GM12873 (cell line): ENCODE measurements at regions not wholly inside any gene's neighbourhood (a gene's known extent, or its start where the extent isn't known, plus 50 kb on each side); places are given as distances from the start of the nearest gene placed in this dataset.
A peak's percentile ranks its signal among the peaks of the same experiment; 100 is the strongest.

ENCODE experiments used
- TF ChIP-seq, protein P1 (sequence below): IDR thresholded peaks from 2 replicates; pipeline ENCODE4 v1.5.1; 2012; ENCODE audit warnings: low read depth, mild to moderate bottlenecking, moderate library complexity, low read length, control low read depth; ENCODE audit not compliant: insufficient read depth; ENCODE audit errors: missing control alignments

DNA sequence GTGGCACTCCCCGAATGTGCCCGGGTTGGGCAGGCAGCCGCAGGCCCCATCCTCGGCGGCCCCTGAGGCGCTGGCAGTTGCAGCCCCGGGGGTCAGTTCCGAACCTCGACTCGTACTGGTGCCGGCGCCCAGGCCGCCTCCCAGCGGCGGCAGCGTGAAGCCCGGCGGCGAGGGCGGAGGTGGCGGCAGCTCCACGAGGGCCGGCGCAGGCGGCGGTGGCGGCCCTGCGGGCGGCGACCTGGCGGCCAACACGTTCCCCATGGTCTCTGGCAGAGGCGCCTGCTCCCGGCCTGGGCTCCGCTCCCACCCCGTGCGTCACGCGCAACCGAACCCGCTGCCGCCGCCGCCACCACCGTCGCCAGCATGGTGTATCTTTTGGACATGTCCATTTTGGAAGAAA lies 196.3 kb downstream of the CCDC74A start:
- TF ChIP-seq, protein P1, sequence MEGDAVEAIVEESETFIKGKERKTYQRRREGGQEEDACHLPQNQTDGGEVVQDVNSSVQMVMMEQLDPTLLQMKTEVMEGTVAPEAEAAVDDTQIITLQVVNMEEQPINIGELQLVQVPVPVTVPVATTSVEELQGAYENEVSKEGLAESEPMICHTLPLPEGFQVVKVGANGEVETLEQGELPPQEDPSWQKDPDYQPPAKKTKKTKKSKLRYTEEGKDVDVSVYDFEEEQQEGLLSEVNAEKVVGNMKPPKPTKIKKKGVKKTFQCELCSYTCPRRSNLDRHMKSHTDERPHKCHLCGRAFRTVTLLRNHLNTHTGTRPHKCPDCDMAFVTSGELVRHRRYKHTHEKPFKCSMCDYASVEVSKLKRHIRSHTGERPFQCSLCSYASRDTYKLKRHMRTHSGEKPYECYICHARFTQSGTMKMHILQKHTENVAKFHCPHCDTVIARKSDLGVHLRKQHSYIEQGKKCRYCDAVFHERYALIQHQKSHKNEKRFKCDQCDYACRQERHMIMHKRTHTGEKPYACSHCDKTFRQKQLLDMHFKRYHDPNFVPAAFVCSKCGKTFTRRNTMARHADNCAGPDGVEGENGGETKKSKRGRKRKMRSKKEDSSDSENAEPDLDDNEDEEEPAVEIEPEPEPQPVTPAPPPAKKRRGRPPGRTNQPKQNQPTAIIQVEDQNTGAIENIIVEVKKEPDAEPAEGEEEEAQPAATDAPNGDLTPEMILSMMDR = no peak

DNA sequence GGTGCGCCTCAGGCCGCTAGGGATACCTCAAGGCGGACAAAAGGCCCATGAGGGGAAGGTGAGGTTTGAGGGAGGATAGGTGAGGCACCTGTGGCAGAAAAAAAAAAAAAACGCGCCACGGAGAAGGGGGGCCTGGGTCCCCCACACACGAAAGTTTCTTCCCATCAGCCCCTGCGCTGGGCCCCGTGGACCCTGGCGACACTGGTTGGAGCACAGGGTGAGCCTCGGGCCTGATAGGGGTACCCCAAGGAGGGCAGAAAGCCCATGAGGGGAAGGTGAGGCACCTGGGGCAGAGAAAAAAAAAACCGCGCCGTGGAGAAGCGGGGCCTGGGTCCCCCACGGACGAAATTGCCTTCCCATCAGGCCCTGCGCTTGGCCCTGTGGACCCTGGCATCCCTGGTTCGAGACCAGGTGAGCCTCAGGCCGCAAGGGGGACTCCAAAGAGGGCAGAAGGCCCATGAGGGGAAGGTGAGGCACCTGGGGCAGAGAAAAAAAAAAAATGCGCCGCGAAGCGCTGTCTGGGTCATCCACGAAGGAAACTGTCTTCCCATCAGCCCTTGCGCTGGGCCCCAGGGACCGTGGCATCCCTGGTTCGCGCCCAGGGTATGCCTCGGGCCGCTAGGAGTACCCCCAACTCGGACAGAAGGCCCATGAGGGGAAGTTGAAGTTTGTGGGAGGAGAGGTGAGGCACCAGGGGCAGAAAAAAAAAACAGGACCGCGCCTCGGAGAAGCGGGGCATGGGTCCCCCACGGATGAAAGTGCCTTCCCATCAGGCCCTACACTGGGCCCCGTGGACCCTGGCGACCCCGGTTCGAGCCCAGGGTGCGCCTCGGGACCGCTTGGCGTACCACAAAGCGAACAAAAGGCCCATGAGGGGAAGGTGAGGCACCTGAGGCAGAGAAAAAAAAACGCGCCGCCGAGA lies 226.2 kb downstream of the CCDC74A start:
- TF ChIP-seq, protein P1 = no peak

DNA sequence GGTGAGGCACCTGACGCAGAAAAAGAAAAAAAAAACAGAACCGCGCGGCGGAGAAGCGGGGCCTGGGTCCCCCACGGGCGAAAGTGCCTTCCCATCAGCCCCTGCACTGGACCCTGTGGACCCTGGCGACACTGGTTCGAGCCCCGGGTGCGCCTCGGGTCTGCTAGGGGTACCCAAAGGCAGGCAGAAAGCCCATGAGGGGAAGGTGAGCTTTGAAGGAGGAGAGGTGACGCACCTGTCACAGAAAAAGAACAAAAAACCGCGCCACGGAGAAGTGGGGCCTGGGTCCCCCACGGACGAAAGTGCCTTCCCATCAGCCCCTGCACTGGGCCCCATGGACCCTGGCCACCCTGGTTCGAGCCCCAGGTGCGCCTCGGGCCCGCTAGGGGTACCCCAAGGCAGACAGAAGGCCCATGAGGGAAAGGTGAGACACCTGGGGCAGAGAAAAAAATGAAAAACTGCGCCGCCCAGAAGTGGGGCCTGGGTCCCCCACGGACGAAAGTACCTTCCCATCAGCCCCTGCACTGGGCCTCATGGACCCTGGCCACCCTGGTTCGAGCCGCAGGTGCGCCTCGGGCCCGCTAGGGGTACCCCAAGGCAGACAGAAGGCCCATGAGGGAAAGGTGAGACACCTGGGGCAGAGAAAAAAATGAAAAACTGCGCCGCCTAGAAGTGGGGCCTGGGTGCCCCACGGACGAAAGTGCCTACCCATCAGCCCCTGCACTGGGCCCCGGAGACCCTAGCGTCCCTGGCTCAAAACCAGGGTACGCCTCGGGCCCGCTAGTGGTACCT lies 227.4 kb downstream of the CCDC74A start:
- TF ChIP-seq, protein P1 = no peak

DNA sequence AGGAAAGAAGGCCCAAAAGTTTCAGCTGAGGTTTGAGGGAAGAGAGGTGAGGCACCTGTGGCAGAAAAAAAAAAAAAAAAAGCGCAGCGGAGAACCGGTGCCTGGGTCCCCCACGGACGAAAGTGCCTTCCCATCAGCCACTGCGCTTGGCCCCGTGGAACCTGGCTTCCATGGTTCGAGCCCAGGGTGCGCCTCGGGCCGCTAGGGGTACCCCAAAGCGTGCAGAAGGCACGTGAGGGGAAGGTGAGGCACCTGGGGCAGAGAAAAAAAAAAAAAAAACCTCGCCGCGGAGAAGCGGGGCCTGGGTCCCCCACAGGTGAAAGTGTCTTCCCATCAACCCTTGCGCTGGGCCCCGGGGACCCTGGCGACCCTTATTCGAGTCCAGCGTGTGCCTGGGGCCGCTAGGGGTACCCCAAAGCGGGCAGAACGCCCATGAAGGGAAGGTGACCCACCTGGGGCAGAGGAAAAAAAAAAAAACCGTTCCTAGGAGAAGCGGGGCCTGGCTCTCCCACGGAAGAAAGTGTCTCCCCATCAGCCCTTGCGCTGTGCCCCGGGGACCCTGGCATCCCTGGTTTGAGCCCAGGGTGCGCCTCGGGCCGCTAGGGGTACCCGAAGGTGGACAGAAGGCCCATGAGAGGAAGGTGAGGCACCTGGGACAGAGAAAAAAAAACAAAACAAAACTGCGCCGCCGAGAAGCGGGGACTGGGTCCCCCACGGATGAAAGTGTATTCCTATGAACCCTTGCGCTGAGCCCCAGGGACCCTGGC lies 228.6 kb downstream of the CCDC74A start:
- TF ChIP-seq, protein P1 = no peak

DNA sequence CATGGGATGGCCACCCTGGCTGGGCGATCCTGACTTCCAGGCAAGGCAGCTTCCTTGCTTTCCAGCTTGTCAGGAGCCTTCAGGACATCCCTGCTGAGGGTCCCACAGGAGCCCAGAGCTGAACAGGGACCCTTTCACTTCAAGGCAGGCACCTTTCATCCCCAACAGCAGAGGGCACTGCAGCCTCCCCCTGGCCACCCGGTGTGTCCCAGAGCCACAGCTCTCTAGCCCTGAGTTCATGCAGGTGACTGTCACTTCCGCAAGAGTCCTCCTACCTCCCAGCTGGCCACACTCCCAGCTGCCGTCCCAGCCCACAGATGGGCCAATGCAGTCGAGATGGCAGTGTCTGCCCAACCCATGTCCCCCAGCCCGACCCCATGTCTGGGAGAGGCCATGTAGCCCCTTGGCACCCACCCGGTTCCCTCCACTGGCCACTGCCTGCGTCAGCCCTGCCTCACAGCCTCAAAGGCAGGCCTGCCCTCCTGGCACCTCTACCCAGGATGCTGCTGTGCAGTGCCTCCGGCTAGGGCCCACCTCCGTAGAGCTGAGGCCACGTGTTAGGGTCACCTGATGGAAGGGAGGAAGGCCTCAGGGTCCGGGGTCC lies 248.3 kb downstream of the CCDC74A start:
- TF ChIP-seq, protein P1 = peak; percentile 13

DNA sequence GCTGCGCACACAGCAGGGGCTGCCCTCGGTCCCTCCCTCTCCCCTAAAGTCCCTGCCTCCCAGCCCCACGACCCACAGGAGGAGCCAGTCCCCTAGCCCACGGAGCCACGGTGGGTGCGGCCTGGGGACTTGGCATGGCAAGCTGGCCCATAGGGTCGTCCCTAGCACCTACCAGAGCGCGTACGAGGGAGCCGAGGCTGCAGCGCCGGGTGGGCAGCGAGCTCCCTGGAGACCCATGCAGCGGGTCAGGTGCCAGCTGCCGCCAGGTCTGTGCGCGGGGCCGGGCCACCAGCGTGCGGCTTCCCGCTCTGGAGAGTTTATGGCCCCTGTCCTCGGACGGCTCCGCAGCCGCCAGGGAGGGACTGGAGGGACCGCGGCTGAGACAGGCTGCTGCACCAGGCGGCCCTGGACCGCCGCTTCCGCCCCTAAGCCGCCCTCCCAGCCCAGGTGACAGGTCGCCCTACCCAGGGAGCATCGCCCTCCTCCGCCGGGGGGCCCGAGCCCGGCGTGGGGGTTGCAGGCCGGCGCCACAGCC lies 273.6 kb downstream of the CCDC74A start:
- TF ChIP-seq, protein P1 = no peak
